Transverse colon (tissue), 4 donors: ENCODE measurements at regions not wholly inside any gene's neighbourhood (a gene's known extent, or its start where the extent isn't known, plus 50 kb on each side); places are given as distances from the start of the nearest gene placed in this dataset.

ENCODE experiments used
- DNase-seq: peaks from one replicate; pipeline ENCODE4 v3.0.0-alpha.2; 2019
- H3K27ac ChIP-seq, 4 donors: fragments of 200-600 bp; sonication (generic); 2 replicates each; pipeline ENCODE4 v1.5.1; 2016 to 2018; ENCODE audit warnings: inconsistent platforms in 4 of 4
- H3K27me3 ChIP-seq: fragments of 200-600 bp; sonication (generic); 2 replicates; pipeline ENCODE4 v1.5.1; 2017; ENCODE audit warnings: inconsistent platforms
- H3K36me3 ChIP-seq, 4 donors: fragments of 200-600 bp; sonication (generic); 2 replicates each; pipeline ENCODE4 v1.5.1; 2017 to 2019; ENCODE audit warnings: inconsistent platforms in 4 of 4
- H3K4me1 ChIP-seq, 4 donors: fragments of 200-600 bp; sonication (generic); 2 replicates each; pipeline ENCODE4 v1.5.1; 2017 to 2020; ENCODE audit warnings: inconsistent platforms in 4 of 4
- H3K4me3 ChIP-seq, 4 donors: fragments of 200-600 bp; sonication (generic); 1 replicate in 1 of 4; 2 replicates in 3 of 4; pipeline versions ENCODE4 v1.5.1 to v1.6.1; 2017 to 2019; ENCODE audit warnings: inconsistent platforms in 4 of 4
- H3K9me3 ChIP-seq, 2 donors: fragments of 200-600 bp; sonication (generic); 2 replicates each; pipeline ENCODE4 v1.5.1; 2017 to 2019; ENCODE audit warnings: inconsistent platforms in 2 of 2
- CTCF ChIP-seq, 5 experiments: fragments of 200-600 bp in 3 of 5; fragments of 450-650 bp in 2 of 5; sonication (generic) in 3 of 5; IDR thresholded peaks; 1 replicate in 2 of 5; 2 replicates in 3 of 5; pipeline ENCODE4 v1.5.1; 2016 to 2017; ENCODE audit warnings: antibody characterized with exemption in 5 of 5, inconsistent platforms in 3 of 5, mild to moderate bottlenecking in 2 of 5, moderate library complexity in 1 of 5
- EP300 ChIP-seq: sonication (generic); formaldehyde crosslinking; IDR thresholded peaks from one replicate; pipeline ENCODE4 v1.6.1; 2017; ENCODE audit warnings: antibody characterized with exemption, low read depth
- POLR2A ChIP-seq: fragments of 450-650 bp; IDR thresholded peaks from one replicate; pipeline ENCODE4 v1.6.1; 2016; ENCODE audit warnings: antibody characterized with exemption, mild to moderate bottlenecking, moderate library complexity
- POLR2AphosphoS5 ChIP-seq, 3 donors: sonication (generic); formaldehyde crosslinking; IDR thresholded peaks; one replicate each; pipeline ENCODE4 v1.6.1; 2016; ENCODE audit warnings: antibody characterized with exemption in 3 of 3
- WGBS, 2 donors: methylation state at CpG; one replicate each; pipeline ENCODE4 v1.1.5; 2018; ENCODE audit warnings: low coverage in 1 of 2; 5-methylcytosine and 5-hydroxymethylcytosine counted together
- in situ Hi-C, 4 donors: fragments of 200-750 bp; cut with MboI; loops; one replicate each; pipeline versions ENCODE4 v1.15.0 to v1.15.1; 2017; ENCODE audit warnings: low sequenced_read_pairs in 3 of 4, low pct_ligation_motif_present in 1 of 4, low pct_unique_long_range_greater_than_20kb in 1 of 4
- intact Hi-C: fragments of 100-400 bp; cut with DNase I; formaldehyde crosslinking; loops from one replicate; pipeline ENCODE4 v1.15.1; 2023; ENCODE audit warnings: low total_unique reads

DNA sequence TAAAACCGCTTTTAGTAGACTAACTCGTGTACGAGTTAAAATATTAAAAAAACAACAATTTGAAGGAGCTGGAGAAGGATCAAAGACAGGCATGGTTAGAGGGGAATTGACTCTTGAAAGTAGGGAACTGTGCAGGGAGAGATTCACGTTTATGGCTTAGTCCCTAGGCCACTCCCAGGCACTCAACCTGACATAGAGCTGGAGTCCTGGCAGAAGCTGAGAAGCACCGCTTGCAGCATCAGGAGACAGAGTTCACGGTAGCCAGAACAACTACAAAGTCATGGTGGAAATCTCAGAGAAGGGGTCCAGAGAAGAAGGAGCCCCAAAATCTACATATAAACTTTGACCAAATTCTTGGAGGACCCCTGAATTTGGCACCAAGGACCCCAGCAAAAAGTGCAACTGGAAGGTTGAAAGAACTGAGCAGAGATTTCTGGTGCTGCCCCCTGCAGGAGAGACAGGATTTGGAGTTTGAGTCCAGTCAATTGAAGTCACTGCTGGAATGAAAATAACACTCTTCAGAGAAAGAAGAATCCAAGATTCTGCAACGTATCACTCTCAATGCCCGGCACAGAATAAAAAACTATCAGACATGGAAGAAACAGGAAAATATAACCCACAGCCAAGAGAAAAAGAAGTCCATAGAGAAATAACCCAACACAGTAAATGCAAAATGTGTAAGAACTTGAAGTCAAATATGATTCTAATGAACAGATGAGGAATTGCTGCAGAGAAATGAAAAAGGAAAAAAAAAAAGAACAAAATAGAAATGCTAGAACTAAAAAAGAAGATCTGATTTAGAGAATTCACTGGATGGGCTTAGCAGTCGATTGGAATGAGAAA, 493.3 kb upstream of the PODXL start:
- in situ Hi-C loops (no loop called here), intact Hi-C loops (no loop called here)
- peak overlapping the region in 1 of 4 donors; percentile 23 for H3K4me3 ChIP-seq

GRCh38 chr7:132045481-132045980, 489.1 kb upstream of the PODXL start:
- intact Hi-C loops, result no loop called here
- no peak overlapping the region for H3K27ac ChIP-seq

More for the DNA sequence above, 493.3 kb upstream of the PODXL start:
- Histone ChIP-seq H3K36me3 (no peaks in the 10 kb centered on the region), H3K9me3 (no peaks in the 10 kb centered on the region), H3K27me3 (no peaks in the 10 kb centered on the region), H3K4me1 (peaks cover 0 to 5% (median 0%) of the 10 kb centered on the region in 4 donors), H3K27ac (no peak overlapping the region)
- WGBS, 2 donors, result 39 to 45% methylated on average over 7 to 9 of the region's 9 CpGs
- DNase-seq, result peak; percentile 58
- TF ChIP-seq POLR2AphosphoS5 (IDR thresholded peaks at IDR 0.05), result no peak
- peak; percentile 45 to 66 (median 59) for TF ChIP-seq CTCF (IDR thresholded peaks at IDR 0.05)

DNA sequence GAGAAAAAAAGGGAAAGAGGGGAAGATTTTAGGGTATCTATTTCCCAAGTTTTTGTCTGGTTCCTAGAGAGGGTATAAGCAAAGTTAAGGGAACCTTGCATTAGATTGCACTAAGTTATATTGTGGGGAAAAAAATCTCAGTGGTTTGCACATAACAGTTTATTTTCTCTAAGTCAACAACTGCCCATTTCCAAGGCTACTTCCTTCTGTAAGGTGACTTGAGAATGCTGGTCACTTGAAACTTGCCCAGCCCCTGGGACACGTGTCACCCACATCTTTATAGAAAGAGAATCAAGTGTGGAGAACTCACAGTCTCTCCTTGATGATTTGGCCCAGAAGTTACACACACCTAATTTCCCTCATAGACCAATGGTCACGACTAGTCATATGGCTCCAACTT, 488.6 kb upstream of the PODXL start:
- Histone ChIP-seq H3K36me3 (no peaks in the 10 kb centered on the region), H3K27me3 (no peaks in the 10 kb centered on the region), H3K4me3 (no peak overlapping the region), H3K4me1 (peaks cover 0 to 5% (median 0%) of the 10 kb centered on the region in 4 donors), H3K27ac (no peak overlapping the region), H3K9me3 (peaks cover 0 to 4% of the 10 kb centered on the region in 2 donors)
- WGBS, 2 donors, result 47 to 68% methylated on average over 2 of the region's 2 CpGs
- intact Hi-C loops (no loop called here), in situ Hi-C loops (no loop called here)
- TF ChIP-seq POLR2AphosphoS5 (IDR thresholded peaks at IDR 0.05), result no peak
- TF ChIP-seq POLR2A, result no peak
- TF ChIP-seq EP300, result no peak
- TF ChIP-seq CTCF (IDR thresholded peaks at IDR 0.05), result no peak
- DNase-seq, result no peak

More at GRCh38 chr7:132045481-132045980, 489.1 kb upstream of the PODXL start:
- in situ Hi-C loops, result no loop called here
- Histone ChIP-seq H3K27me3 (no peaks in the 10 kb centered on the region), H3K36me3 (no peaks in the 10 kb centered on the region), H3K4me1 (peaks cover 0 to 5% (median 0%) of the 10 kb centered on the region in 4 donors), H3K9me3 (peaks cover 0 to 4% of the 10 kb centered on the region in 2 donors), H3K4me3 (no peak overlapping the region)
- 96% methylated on average over 2 of the region's 2 CpGs; no CpG with 5 or more reads in 1 of the 2 donors for WGBS, 2 donors
- no peak for TF ChIP-seq POLR2A
- no peak for TF ChIP-seq EP300
- TF ChIP-seq CTCF (IDR thresholded peaks at IDR 0.05), result no peak
- no peak for TF ChIP-seq POLR2AphosphoS5 (IDR thresholded peaks at IDR 0.05)
- no peak for DNase-seq

GRCh38 chr7:132044247-132044646, 487.8 kb upstream of the PODXL start:
- H3K9me3 ChIP-seq, result peaks cover 0 to 4% of the 10 kb centered on the region in 2 donors
- no peaks in the 10 kb centered on the region for H3K27me3 ChIP-seq
- intact Hi-C loops, result no loop called here
- no peak for DNase-seq
- H3K4me1 ChIP-seq, result peaks cover 0 to under 1% (median 0%) of the 10 kb centered on the region in 4 donors
- no peak overlapping the region for H3K4me3 ChIP-seq
- H3K36me3 ChIP-seq, result no peaks in the 10 kb centered on the region
- TF ChIP-seq POLR2AphosphoS5 (IDR thresholded peaks at IDR 0.05), result no peak
- no peak for TF ChIP-seq EP300
- TF ChIP-seq CTCF (IDR thresholded peaks at IDR 0.05), result no peak
- TF ChIP-seq POLR2A, result no peak
- in situ Hi-C loops, result no loop called here
- WGBS, 2 donors, result 83 to 100% methylated on average over 1 of the region's 1 CpG
- H3K27ac ChIP-seq, result no peak overlapping the region
